ENCODE measurements at regions not wholly inside any gene's neighbourhood (a gene's known extent, or its start where the extent isn't known, plus 50 kb on each side); places are given as distances from the start of the nearest gene placed in this dataset.

DNA sequence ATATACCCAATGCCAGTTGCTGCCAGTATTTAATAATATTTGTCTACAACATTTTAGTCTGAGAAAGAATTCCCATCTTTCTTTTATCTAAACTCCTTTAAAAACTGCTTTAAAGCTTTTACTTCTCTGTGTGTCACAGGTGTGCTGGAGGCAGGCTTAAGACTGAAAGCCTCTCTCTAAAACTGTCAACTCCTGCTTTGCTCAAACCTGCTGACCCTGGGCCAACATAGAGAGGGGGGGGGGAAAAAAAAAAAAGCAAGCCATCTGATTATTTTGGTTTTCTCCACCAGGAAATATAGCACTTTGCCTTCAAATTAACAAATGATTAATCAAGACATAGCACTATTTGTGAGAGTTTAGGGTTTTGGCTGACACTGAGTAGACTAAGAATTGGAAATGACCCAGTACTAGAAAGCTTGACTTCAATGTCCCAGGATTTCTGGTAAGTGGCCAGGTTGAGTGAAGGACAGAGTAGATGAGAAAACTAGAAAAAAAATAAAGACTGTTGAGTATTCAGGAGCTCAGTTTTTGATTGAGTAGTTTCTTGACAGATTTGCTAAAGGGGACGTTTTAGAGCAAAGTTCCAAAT lies 357.0 kb upstream of the FLRT2 start:
- CTCF ChIA-PET, result no interaction called here
- Histone ChIP-seq H3K9me3 (no peaks in the 10 kb centered on the region), H3K27me3 (replicated peaks; ENCODE audit: control insufficient read depth, insufficient read depth, low read length) (no peaks in the 10 kb centered on the region), H3K4me3 (ENCODE audit: low read depth, low read length) (no peak overlapping the region), H3K36me3 (ENCODE audit: control insufficient read depth, insufficient read depth, low read length) (no peaks in the 10 kb centered on the region), H3K4me1 (no peaks in the 10 kb centered on the region)
- Mint-ChIP-seq H3K4me3 (ENCODE audit: unreplicated experiment) (no peak overlapping the region), H3K27me3 (ENCODE audit: insufficient read depth, unreplicated experiment) (no peaks in the 10 kb centered on the region), H3K9me3 (ENCODE audit: unreplicated experiment) (no peaks in the 10 kb centered on the region), H3K4me1 (ENCODE audit: low read depth, unreplicated experiment) (no peaks in the 10 kb centered on the region), H3K27ac (ENCODE audit: unreplicated experiment) (no peak overlapping the region), H3K36me3 (ENCODE audit: insufficient read depth, unreplicated experiment) (no peaks in the 10 kb centered on the region)
- POLR2A ChIA-PET, result no interaction called here
- no TSS peak for BruUV-seq (replicated peaks)
- intact Hi-C loops (cut with micrococcal nuclease; ENCODE audit: unreplicated experiment), result no loop called here
- DNase-seq, result no peak
- TF ChIP-seq, protein P1, sequence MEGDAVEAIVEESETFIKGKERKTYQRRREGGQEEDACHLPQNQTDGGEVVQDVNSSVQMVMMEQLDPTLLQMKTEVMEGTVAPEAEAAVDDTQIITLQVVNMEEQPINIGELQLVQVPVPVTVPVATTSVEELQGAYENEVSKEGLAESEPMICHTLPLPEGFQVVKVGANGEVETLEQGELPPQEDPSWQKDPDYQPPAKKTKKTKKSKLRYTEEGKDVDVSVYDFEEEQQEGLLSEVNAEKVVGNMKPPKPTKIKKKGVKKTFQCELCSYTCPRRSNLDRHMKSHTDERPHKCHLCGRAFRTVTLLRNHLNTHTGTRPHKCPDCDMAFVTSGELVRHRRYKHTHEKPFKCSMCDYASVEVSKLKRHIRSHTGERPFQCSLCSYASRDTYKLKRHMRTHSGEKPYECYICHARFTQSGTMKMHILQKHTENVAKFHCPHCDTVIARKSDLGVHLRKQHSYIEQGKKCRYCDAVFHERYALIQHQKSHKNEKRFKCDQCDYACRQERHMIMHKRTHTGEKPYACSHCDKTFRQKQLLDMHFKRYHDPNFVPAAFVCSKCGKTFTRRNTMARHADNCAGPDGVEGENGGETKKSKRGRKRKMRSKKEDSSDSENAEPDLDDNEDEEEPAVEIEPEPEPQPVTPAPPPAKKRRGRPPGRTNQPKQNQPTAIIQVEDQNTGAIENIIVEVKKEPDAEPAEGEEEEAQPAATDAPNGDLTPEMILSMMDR (IDR thresholded peaks at IDR 0.05; ENCODE audit: insufficient read depth in 1 of 2, low read depth in 1 of 2, low read length in 1 of 2, severe bottlenecking in 1 of 2, unreplicated experiment in 1 of 2), result no peak

DNA sequence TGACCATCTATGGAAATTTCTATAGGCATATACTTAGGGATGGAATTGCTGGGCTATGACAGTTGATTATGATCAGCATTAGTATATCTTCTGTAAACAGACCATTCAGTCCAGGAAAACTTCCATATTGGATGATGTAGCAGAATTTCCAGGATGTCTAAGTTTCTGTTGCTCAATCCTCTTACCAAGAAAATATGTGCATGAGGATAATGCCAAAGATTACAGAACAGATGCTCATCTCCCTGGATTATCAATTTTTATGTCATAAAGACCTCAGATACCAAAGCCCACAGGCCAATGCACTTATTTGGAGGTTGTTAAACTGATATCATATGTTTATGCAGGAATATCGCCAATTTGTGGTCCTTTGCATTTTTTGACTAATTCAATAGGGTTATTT lies 354.4 kb upstream of the FLRT2 start:
- peaks cover 7% of the 10 kb centered on the region for H3K9me3 Mint-ChIP-seq (ENCODE audit: unreplicated experiment)
- CTCF ChIA-PET, result no interaction called here
- no peak for DNase-seq
- H3K4me1 Mint-ChIP-seq (ENCODE audit: low read depth, unreplicated experiment), result no peaks in the 10 kb centered on the region
- H3K9me3 ChIP-seq, result no peaks in the 10 kb centered on the region
- BruUV-seq (replicated peaks), result no TSS peak
- intact Hi-C loops (cut with micrococcal nuclease; ENCODE audit: unreplicated experiment), result no loop called here
- H3K36me3 Mint-ChIP-seq (ENCODE audit: insufficient read depth, unreplicated experiment), result no peaks in the 10 kb centered on the region
- no peaks in the 10 kb centered on the region for H3K27me3 Mint-ChIP-seq (ENCODE audit: insufficient read depth, unreplicated experiment)
- H3K4me1 ChIP-seq, result no peaks in the 10 kb centered on the region
- no peaks in the 10 kb centered on the region for H3K36me3 ChIP-seq (ENCODE audit: control insufficient read depth, insufficient read depth, low read length)
- POLR2A ChIA-PET, result no interaction called here
- no peak overlapping the region for H3K27ac Mint-ChIP-seq (ENCODE audit: unreplicated experiment)
- H3K4me3 ChIP-seq (ENCODE audit: low read depth, low read length), result no peak overlapping the region
- no peak overlapping the region for H3K4me3 Mint-ChIP-seq (ENCODE audit: unreplicated experiment)
- no peaks in the 10 kb centered on the region for H3K27me3 ChIP-seq (replicated peaks; ENCODE audit: control insufficient read depth, insufficient read depth, low read length)
- TF ChIP-seq, protein P1 (IDR thresholded peaks at IDR 0.05; ENCODE audit: insufficient read depth in 1 of 2, low read depth in 1 of 2, low read length in 1 of 2, severe bottlenecking in 1 of 2, unreplicated experiment in 1 of 2), result no peak

DNA sequence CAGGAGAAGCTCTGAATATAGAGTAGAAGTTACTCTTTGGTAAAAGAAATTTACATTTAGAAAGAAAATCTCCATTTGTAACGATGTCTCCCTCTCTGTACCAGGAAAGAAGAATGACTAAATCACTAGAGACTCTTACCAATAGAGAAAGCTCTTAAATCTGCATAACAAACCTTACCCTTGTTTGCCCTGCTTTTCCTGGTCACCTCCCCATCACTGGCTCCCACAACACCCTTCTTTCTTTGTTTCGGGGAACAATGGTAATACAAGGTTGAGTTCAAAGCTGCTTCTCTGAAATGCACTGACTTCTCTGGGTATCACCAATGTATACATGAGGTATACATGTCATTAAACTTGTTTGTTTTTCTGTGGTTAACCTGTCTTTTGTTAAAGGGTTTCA lies 351.1 kb upstream of the FLRT2 start:
- intact Hi-C loops (cut with micrococcal nuclease; ENCODE audit: unreplicated experiment), result no loop called here
- POLR2A ChIA-PET, result no interaction called here
- no peak overlapping the region for H3K27ac Mint-ChIP-seq (ENCODE audit: unreplicated experiment)

More for the DNA sequence above, 351.1 kb upstream of the FLRT2 start:
- no peak for DNase-seq
- Mint-ChIP-seq H3K9me3 (ENCODE audit: unreplicated experiment) (peaks cover 7% of the 10 kb centered on the region), H3K27me3 (ENCODE audit: insufficient read depth, unreplicated experiment) (no peaks in the 10 kb centered on the region), H3K4me3 (ENCODE audit: unreplicated experiment) (no peak overlapping the region), H3K4me1 (ENCODE audit: low read depth, unreplicated experiment) (no peaks in the 10 kb centered on the region), H3K36me3 (ENCODE audit: insufficient read depth, unreplicated experiment) (no peaks in the 10 kb centered on the region)
- no peaks in the 10 kb centered on the region for H3K36me3 ChIP-seq (ENCODE audit: control insufficient read depth, insufficient read depth, low read length)
- BruUV-seq (replicated peaks), result no TSS peak
- no peaks in the 10 kb centered on the region for H3K27me3 ChIP-seq (replicated peaks; ENCODE audit: control insufficient read depth, insufficient read depth, low read length)
- CTCF ChIA-PET, result no interaction called here
- TF ChIP-seq, protein P1 (IDR thresholded peaks at IDR 0.05; ENCODE audit: insufficient read depth in 1 of 2, low read depth in 1 of 2, low read length in 1 of 2, severe bottlenecking in 1 of 2, unreplicated experiment in 1 of 2), result no peak
- H3K4me3 ChIP-seq (ENCODE audit: low read depth, low read length), result no peak overlapping the region
- H3K4me1 ChIP-seq, result peaks cover 19% of the 10 kb centered on the region
- no peaks in the 10 kb centered on the region for H3K9me3 ChIP-seq

Data from Caco-2 (cell line).